GM10266 (cell line): ENCODE measurements at regions not wholly inside any gene's neighbourhood (a gene's known extent, or its start where the extent isn't known, plus 50 kb on each side); places are given as distances from the start of the nearest gene placed in this dataset.

Experiments used
- DNase-seq: peaks from one replicate; pipeline ENCODE4 v3.0.0; 2012; ENCODE audit errors: extremely low spot score
- TF ChIP-seq, protein P1 (sequence below): IDR thresholded peaks from 2 replicates; pipeline ENCODE4 v1.5.1; 2012; ENCODE audit warnings: mild to moderate bottlenecking, low read depth; ENCODE audit not compliant: control insufficient read depth, insufficient read depth; ENCODE audit errors: missing control alignments

DNA sequence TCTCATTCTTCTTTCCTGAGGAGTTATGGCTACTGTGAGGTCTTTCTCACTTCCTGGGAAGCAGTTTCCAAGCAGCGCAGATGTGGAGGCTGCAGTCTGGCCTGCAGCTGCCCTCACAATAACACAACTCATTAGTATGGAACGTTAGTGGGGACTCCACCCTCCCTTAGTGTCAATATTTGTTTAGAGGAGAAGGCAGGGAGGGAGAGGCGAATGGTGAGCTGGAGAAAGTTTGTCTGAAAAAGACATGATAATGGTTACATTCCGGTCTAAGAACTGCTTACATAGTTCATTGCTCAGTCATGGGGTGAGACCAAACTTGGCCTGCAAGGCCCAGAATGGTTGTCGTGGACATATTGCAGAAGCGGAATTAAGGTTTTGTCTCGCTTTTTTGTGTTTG is 170.2 kb downstream of the HS3ST3B1 start:
- DNase-seq, result no peak
- TF ChIP-seq, protein P1, sequence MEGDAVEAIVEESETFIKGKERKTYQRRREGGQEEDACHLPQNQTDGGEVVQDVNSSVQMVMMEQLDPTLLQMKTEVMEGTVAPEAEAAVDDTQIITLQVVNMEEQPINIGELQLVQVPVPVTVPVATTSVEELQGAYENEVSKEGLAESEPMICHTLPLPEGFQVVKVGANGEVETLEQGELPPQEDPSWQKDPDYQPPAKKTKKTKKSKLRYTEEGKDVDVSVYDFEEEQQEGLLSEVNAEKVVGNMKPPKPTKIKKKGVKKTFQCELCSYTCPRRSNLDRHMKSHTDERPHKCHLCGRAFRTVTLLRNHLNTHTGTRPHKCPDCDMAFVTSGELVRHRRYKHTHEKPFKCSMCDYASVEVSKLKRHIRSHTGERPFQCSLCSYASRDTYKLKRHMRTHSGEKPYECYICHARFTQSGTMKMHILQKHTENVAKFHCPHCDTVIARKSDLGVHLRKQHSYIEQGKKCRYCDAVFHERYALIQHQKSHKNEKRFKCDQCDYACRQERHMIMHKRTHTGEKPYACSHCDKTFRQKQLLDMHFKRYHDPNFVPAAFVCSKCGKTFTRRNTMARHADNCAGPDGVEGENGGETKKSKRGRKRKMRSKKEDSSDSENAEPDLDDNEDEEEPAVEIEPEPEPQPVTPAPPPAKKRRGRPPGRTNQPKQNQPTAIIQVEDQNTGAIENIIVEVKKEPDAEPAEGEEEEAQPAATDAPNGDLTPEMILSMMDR, result no peak

DNA sequence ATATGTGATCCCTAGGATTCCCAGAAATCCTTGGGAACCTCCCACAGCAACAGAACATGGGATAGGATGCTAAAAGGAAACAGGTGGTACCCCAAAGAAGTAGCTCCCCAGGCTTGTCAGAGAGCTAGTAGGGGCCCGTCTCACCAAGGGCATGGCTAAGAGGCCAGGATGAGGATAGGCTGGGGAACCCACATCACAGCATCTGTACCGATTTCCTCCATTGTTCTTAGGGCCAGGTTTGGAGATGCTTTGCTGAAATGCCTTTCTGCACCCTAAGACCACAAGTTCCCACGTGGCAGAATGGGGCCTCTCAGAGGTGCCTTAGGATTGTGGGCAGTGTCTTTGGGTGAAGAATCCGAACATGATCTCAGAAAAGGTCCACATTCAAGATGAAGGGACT is 169.5 kb downstream of the HS3ST3B1 start:
- TF ChIP-seq, protein P1, result no peak
- DNase-seq, result no peak

DNA sequence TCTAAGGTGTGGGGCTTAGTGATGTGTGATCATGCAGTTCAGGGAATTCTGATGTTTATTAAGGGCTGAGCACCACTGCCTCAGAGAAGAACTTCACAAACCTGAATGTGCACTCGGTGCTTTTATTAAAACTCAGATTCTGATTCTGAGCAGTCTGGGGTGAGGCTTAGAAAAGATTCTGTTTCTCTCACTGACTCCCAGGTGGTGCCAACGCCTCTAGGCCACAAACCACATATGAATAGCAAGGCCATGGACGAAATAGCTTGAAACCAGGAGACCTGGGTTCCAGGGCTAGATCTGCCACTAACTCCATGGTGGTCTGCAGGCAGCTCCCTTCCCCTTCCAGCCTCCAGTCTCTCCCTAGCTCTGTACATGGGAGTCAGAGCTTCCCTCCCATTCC is 169.1 kb downstream of the HS3ST3B1 start:
- no peak for DNase-seq
- TF ChIP-seq, protein P1, result no peak

DNA sequence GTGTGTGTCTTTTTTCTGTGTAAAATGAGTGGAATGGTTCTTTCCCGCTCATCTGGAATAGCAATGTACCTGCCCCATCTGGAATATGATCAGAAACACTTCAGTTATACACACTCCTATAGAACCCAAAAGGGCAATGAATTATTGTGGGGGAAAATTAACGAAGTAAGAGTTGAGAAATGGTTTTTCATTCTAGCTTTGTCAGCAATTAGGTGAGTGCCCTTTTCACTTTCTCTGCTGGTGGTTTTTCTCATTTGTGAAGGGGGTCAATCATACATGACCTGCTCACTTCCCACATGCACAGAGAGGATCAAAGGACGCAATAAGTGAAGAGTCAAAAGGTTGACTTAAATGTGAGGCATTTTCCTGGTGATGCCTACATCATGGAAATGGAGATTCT is 168.0 kb downstream of the HS3ST3B1 start:
- DNase-seq, result no peak
- TF ChIP-seq, protein P1, result no peak

DNA sequence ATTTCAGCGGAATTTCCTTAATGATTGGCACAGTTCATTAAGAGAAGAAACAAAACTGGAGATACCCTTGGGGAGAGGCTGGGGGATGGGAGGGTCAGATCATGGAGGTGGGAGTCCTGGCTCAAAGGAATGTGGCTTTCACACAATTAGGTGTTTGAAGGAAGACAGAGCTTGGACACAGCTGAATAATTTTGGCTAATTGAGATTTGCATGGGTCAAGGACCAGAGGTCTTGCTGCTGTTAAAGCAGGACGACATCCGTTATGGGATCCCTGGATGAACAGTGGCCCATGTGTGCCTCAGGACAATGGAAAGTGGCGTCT is 160.3 kb downstream of the HS3ST3B1 start:
- TF ChIP-seq, protein P1, result no peak

DNA sequence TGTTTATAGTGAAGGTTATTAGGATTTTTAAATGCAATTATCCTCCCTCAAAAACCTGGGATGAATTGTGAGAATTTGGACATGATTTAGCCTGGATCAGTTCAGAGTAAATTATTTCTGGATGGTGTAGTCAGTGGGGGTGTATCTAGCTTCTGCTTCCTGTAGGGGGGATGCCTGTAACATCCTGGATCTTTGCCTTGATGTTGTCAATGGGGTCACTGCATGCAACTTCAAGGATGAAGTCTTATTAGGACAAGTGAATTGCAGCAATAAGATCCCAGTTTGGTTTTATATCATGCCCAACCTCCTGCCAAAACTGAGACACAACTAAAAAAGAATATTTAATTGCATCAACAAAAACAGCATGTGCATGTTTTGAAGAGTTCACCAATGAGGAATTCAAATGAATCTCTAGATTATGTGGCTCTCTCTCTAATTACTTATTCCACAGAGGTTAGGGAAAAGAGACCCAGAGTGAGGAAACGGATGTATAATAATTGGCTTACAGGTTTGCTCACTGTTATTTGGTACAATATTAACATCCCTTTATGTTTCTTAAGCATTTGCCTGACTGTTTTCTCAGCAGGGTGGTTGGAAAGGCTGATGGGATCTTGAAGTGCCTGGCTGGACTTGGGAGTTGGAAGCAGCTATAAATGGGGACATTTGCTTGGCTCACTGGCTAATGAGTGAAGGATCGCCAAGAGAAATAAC is 159.8 kb downstream of the HS3ST3B1 start:
- TF ChIP-seq, protein P1, result no peak
- no peak for DNase-seq

More for the DNA sequence above, 160.3 kb downstream of the HS3ST3B1 start:
- DNase-seq, result no peak

DNA sequence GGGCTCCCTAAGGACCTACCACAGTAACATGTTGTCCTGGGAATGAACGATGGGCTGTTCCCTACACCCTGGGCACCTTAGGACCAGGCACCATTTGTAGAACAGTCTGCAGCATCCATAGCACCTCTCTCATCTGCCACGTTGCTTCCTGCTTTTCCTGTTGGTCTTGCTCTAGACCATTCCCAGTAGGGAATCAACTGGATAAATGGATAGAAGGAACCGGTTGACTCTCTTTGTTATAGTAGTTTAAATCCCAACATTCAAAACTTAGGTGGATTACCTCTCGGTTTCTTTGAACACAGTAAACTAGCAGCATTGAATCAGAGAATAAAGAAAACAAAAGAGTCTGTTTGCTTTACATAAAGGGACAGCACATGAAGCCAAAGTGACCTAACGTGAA is 159.1 kb downstream of the HS3ST3B1 start:
- DNase-seq, result no peak
- TF ChIP-seq, protein P1, result no peak
